ENCODE measurements at regions not wholly inside any gene's neighbourhood (a gene's known extent, or its start where the extent isn't known, plus 50 kb on each side); places are given as distances from the start of the nearest gene placed in this dataset.

GRCh38 chr2:52639692-52640091 lies 1127.9 kb upstream of the CHAC2 start:
- TF ChIP-seq CTCF (conservative IDR thresholded peaks at IDR 0.05; ENCODE audit: low read depth, low read length) = no peak
- no peak for TF ChIP-seq EZH2 (IDR thresholded peaks at IDR 0.05; ENCODE audit: borderline replicate concordance, low read depth, low read length, poor library complexity, severe bottlenecking)
